HCT116 (cell line): ENCODE measurements at regions not wholly inside any gene's neighbourhood (a gene's known extent, or its start where the extent isn't known, plus 50 kb on each side); places are given as distances from the start of the nearest gene placed in this dataset.

ENCODE experiments used
- ATAC-seq: fragments of 200-7000 bp; cut with Tn5 transposase; 2 replicates; pipeline ENCODE4 v1.9.1; 2020; ENCODE audit warnings: mild to moderate bottlenecking, moderate library complexity
- BruUV-seq: library from RNA; stranded (reverse); fragments of 400-500 nt; replicated peaks from 2 replicates; lab custom pipeline; 2021; lab: Mats Ljungman, UMichigan
- CTCF ChIA-PET: fragments of 300-600 bp; sonication (Branson Sonifier 250); formaldehyde crosslinking; loops from one replicate; lab custom pipeline; 2021; ENCODE audit warnings: antibody characterized with exemption; lab: Charles Lee
- POLR2A ChIA-PET: fragments of 300-600, 350-600 bp; sonication (Branson Sonifier 250); formaldehyde crosslinking; loops from one replicate; lab custom pipeline; 2021; ENCODE audit warnings: antibody characterized with exemption; lab: Charles Lee
- RAD21 ChIA-PET, 2 experiments: fragments of 300-600 bp; sonication (Branson Sonifier 250); formaldehyde crosslinking; loops; one replicate each; lab custom pipeline; 2023; ENCODE audit warnings: low total read pairs in 2 of 2; ENCODE audit not compliant: uncharacterized antibody in 2 of 2, unreplicated experiment in 2 of 2, low non-redundant PET in 1 of 2; lab: Charles Lee
- DNase-seq: peaks from one replicate; pipeline ENCODE4 v3.0.0-alpha.2; 2010; ENCODE audit warnings: low read depth, low spot score
- H2AFZ ChIP-seq: fragments of 200-600 bp; shearing (Covaris generic), sonication (generic); 2 replicates; pipeline ENCODE4 v1.6.1; 2017; ENCODE audit warnings: low read depth, mixed run types, mixed read lengths, antibody characterized with exemption, low read length; ENCODE audit not compliant: poor library complexity, severe bottlenecking
- H3K27ac ChIP-seq: 2 replicates; pipeline ENCODE4 v1.5.1; 2012; ENCODE audit warnings: low read depth, low read length
- H3K27me3 ChIP-seq: fragments of 200-600 bp; sonication (generic); 2 replicates; pipeline ENCODE4 v1.6.1; 2016; ENCODE audit warnings: mixed run types, low read length, mixed read lengths; ENCODE audit not compliant: insufficient read depth
- H3K36me3 ChIP-seq, 2 experiments: fragments of 200-500 bp in 1 of 2; fragments of 200-600 bp in 1 of 2; sonication (Bioruptor generic) in 1 of 2; sonication (generic) in 1 of 2; 2 replicates each; pipeline versions ENCODE4 v1.5.1 to v1.6.1; 2014 to 2016; ENCODE audit warnings: low read length in 2 of 2, inconsistent platforms in 1 of 2, mixed read lengths in 1 of 2, mixed run types in 1 of 2; ENCODE audit not compliant: insufficient read depth in 2 of 2, control insufficient read depth in 1 of 2
- H3K4me1 ChIP-seq, 2 experiments: fragments of 200-600 bp in 1 of 2; sonication (generic) in 1 of 2; 2 replicates each; pipeline versions ENCODE4 v1.5.1 to v1.6.1; 2012 to 2017; ENCODE audit warnings: low read length in 2 of 2, inconsistent platforms in 1 of 2, mild to moderate bottlenecking in 1 of 2, mixed read lengths in 1 of 2, mixed run types in 1 of 2, moderate library complexity in 1 of 2; ENCODE audit not compliant: insufficient read depth in 2 of 2, control insufficient read depth in 1 of 2
- H3K4me2 ChIP-seq: fragments of 200-600 bp; sonication (generic); 2 replicates; pipeline ENCODE4 v1.6.1; 2017; ENCODE audit warnings: mixed run types, low read length, mixed read lengths
- H3K4me3 ChIP-seq, 2 experiments: fragments of 200-600 bp in 1 of 2; sonication (generic) in 1 of 2; replicated peaks in 1 of 2; 2 replicates each; pipeline ENCODE4 v1.5.1; 2011 to 2016; ENCODE audit warnings: low read length in 2 of 2, control low read depth in 1 of 2, low read depth in 1 of 2, mild to moderate bottlenecking in 1 of 2, mixed read lengths in 1 of 2, mixed run types in 1 of 2
- H3K79me2 ChIP-seq: fragments of 200-600 bp; sonication (generic); 2 replicates; pipeline ENCODE4 v1.6.1; 2017; ENCODE audit warnings: mild to moderate bottlenecking, mixed run types, low read length, moderate library complexity, mixed read lengths; ENCODE audit not compliant: insufficient read depth
- H3K9ac ChIP-seq: fragments of 200-600 bp; sonication (generic); 2 replicates; pipeline ENCODE4 v1.6.1; 2016; ENCODE audit warnings: low read length, mixed read lengths
- H3K9me2 ChIP-seq: fragments of 200-600 bp; sonication (generic), shearing (Covaris generic); 2 replicates; pipeline ENCODE4 v1.6.1; 2017; ENCODE audit warnings: mixed run types, mild to moderate bottlenecking, moderate library complexity; ENCODE audit not compliant: insufficient read depth
- H3K9me3 ChIP-seq, 2 experiments: fragments of 200-500 bp in 1 of 2; fragments of 200-600 bp in 1 of 2; sonication (Bioruptor generic) in 1 of 2; sonication (generic) in 1 of 2; 2 replicates each; pipeline ENCODE4 v1.6.1; 2014 to 2017; ENCODE audit warnings: low read length in 2 of 2, mixed read lengths in 2 of 2, inconsistent platforms in 1 of 2, low read depth in 1 of 2, mild to moderate bottlenecking in 1 of 2, mixed run types in 1 of 2, moderate library complexity in 1 of 2; ENCODE audit not compliant: control insufficient read depth in 1 of 2, insufficient read depth in 1 of 2
- H4K20me1 ChIP-seq: fragments of 200-600 bp; sonication (generic), shearing (Covaris generic); 2 replicates; pipeline ENCODE4 v1.6.1; 2017; ENCODE audit warnings: mixed run types, mild to moderate bottlenecking, moderate library complexity; ENCODE audit not compliant: insufficient read depth
- CEBPB ChIP-seq: IDR thresholded peaks from 2 replicates; pipeline ENCODE4 v1.6.1; 2012; ENCODE audit warnings: low read depth
- EGR1 ChIP-seq: IDR thresholded peaks from 2 replicates; pipeline ENCODE4 v1.6.1; 2012; ENCODE audit warnings: low read depth
- EZH2 ChIP-seq: fragments of 200-600 bp; sonication (generic); IDR thresholded peaks from 2 replicates; pipeline ENCODE4 v1.6.1; 2017; ENCODE audit warnings: antibody characterized with exemption, mixed run types
- EZH2phosphoT487 ChIP-seq: fragments of 200-600 bp; IDR thresholded peaks from 2 replicates; pipeline ENCODE4 v1.6.1; 2018; ENCODE audit warnings: antibody characterized with exemption, borderline replicate concordance
- MAX ChIP-seq: IDR thresholded peaks from 2 replicates; pipeline ENCODE4 v1.6.1; 2012
- RAD21 ChIP-seq: IDR thresholded peaks from 2 replicates; pipeline ENCODE4 v1.6.1; 2012; ENCODE audit warnings: low read depth, mild to moderate bottlenecking
- REST ChIP-seq: IDR thresholded peaks from 2 replicates; pipeline ENCODE4 v1.6.1; 2012; ENCODE audit warnings: low read depth
- SRF ChIP-seq: IDR thresholded peaks from 2 replicates; pipeline ENCODE4 v1.6.1; 2012; ENCODE audit warnings: low read depth
- TCF7L2 ChIP-seq: IDR thresholded peaks from 2 replicates; pipeline ENCODE4 v1.7.0; 2011; ENCODE audit warnings: borderline replicate concordance, inconsistent platforms; ENCODE audit not compliant: insufficient read depth, insufficient read length; ENCODE audit errors: extremely low read depth
- intact Hi-C: fragments of 100-400 bp; cut with micrococcal nuclease; formaldehyde crosslinking; loops from 2 replicates; pipeline ENCODE4 v1.10.0; 2022

- ATAC-seq: no peak
- H3K36me3 ChIP-seq: no peaks in the 10 kb centered on the region
- peaks cover 0 to 5% of the 10 kb centered on the region in 2 experiments; a peak in 1 of 4 replicates for H3K4me1 ChIP-seq
- CTCF ChIA-PET: no interaction called here
- H3K9me3 ChIP-seq: no peaks in the 10 kb centered on the region
- no peak overlapping the region for H3K4me3 ChIP-seq
- H3K27ac ChIP-seq: no peak overlapping the region
- H2AFZ ChIP-seq: no peak overlapping the region
- H4K20me1 ChIP-seq: no peaks in the 10 kb centered on the region
- H3K9ac ChIP-seq: no peak overlapping the region
- H3K79me2 ChIP-seq: no peaks in the 10 kb centered on the region
- no peak overlapping the region for H3K4me2 ChIP-seq
- TF ChIP-seq EGR1: no peak
- TF ChIP-seq CEBPB: no peak
- TF ChIP-seq EZH2phosphoT487: no peak
- TF ChIP-seq TCF7L2: no peak
- no peak for TF ChIP-seq RAD21
- TF ChIP-seq EZH2: no peak
- no peak for TF ChIP-seq MAX
- DNase-seq: no peak
- peaks cover 34% of the 10 kb centered on the region for H3K27me3 ChIP-seq
- RAD21 ChIA-PET: no interaction called here
- BruUV-seq: no TSS peak
- intact Hi-C loops: no loop called here
- no peaks in the 10 kb centered on the region for H3K9me2 ChIP-seq
- POLR2A ChIA-PET: no interaction called here
These were observed 92.7 kb downstream of the DDX1 start for GRCh38 chr2:15684161-15685039.

GRCh38 chr2:15685143-15685542 lies 93.5 kb downstream of the DDX1 start:
- peaks cover 0 to 5% of the 10 kb centered on the region in 2 experiments; a peak in 1 of 4 replicates for H3K4me1 ChIP-seq
- no peak overlapping the region for H3K9ac ChIP-seq
- no TSS peak for BruUV-seq
- ATAC-seq (no peak), DNase-seq (no peak)
- no peaks in the 10 kb centered on the region for H3K9me3 ChIP-seq
- peaks cover 34% of the 10 kb centered on the region for H3K27me3 ChIP-seq
- H3K4me2 ChIP-seq: no peak overlapping the region
- H3K79me2 ChIP-seq: no peaks in the 10 kb centered on the region
- H4K20me1 ChIP-seq: no peaks in the 10 kb centered on the region
- intact Hi-C loops: no loop called here
- no peaks in the 10 kb centered on the region for H3K9me2 ChIP-seq
- H2AFZ ChIP-seq: no peak overlapping the region
- H3K27ac ChIP-seq: no peak overlapping the region
- RAD21 ChIA-PET: no interaction called here
- H3K36me3 ChIP-seq: no peaks in the 10 kb centered on the region
- POLR2A ChIA-PET: no interaction called here
- no peak overlapping the region for H3K4me3 ChIP-seq
- CTCF ChIA-PET: no interaction called here
- TF ChIP-seq SRF (no peak), REST (no peak)
